MCF 10A (cell line): ENCODE measurements at regions not wholly inside any gene's neighbourhood (a gene's known extent, or its start where the extent isn't known, plus 50 kb on each side); places are given as distances from the start of the nearest gene placed in this dataset.
"Not testable (repeated sequence)": the region's sequence is repeated elsewhere in the genome, so short reads cannot be mapped to it uniquely, and the experiment has no call there.

Experiments used
- BruUV-seq: library from RNA; stranded (reverse); fragments of 400-500 nt; replicated peaks from 2 replicates; lab custom pipeline; 2021; lab: Mats Ljungman, UMichigan
- CTCF ChIA-PET: fragments of 300-600 bp; sonication (Branson Sonifier 250); formaldehyde crosslinking; extraction: SDS; loops from one replicate; lab custom pipeline; 2021; ENCODE audit warnings: antibody characterized with exemption, inconsistent platforms; lab: Yijun Ruan, JAX
- POLR2A ChIA-PET: fragments of 300-600, 350-650 bp; sonication (Branson Sonifier 250); formaldehyde crosslinking; extraction: SDS; loops from one replicate; lab custom pipeline; 2020; ENCODE audit warnings: antibody characterized with exemption, inconsistent platforms; lab: Yijun Ruan, JAX
- DNase-seq: peaks from one replicate; pipeline ENCODE4 v3.0.0-alpha.2; 2018; ENCODE audit not compliant: unreplicated experiment
- H3K27ac Mint-ChIP-seq: one replicate; pipeline ENCODE4 v1.8.0; 2022; ENCODE audit warnings: mild to moderate bottlenecking, low read depth, mixed read lengths; ENCODE audit not compliant: unreplicated experiment
- H3K27me3 Mint-ChIP-seq: one replicate; pipeline ENCODE4 v1.8.0; 2022; ENCODE audit warnings: mixed read lengths; ENCODE audit not compliant: insufficient read depth, unreplicated experiment
- H3K36me3 Mint-ChIP-seq: one replicate; pipeline ENCODE4 v1.8.0; 2022; ENCODE audit warnings: mild to moderate bottlenecking, moderate library complexity, mixed read lengths; ENCODE audit not compliant: insufficient read depth, unreplicated experiment
- H3K4me1 Mint-ChIP-seq: one replicate; pipeline ENCODE4 v1.8.0; 2022; ENCODE audit warnings: mixed read lengths; ENCODE audit not compliant: insufficient read depth, unreplicated experiment
- H3K4me3 Mint-ChIP-seq: one replicate; pipeline ENCODE4 v1.8.0; 2022; ENCODE audit warnings: mild to moderate bottlenecking, moderate library complexity, mixed read lengths; ENCODE audit not compliant: unreplicated experiment
- H3K9me3 Mint-ChIP-seq: one replicate; pipeline ENCODE4 v1.8.0; 2022; ENCODE audit warnings: mixed read lengths; ENCODE audit not compliant: unreplicated experiment
- intact Hi-C: fragments of 100-400 bp; cut with micrococcal nuclease; formaldehyde crosslinking; loops from 2 replicates; pipeline ENCODE4 v1.14.1; 2022

GRCh38 chr1:146278758-146279157 lies 49.9 kb upstream of the NOTCH2NLA start:
- BruUV-seq, H3K9me3 Mint-ChIP-seq, POLR2A ChIA-PET, H3K4me1 Mint-ChIP-seq, H3K27me3 Mint-ChIP-seq, H3K27ac Mint-ChIP-seq, CTCF ChIA-PET, intact Hi-C loops, DNase-seq, H3K4me3 Mint-ChIP-seq, H3K36me3 Mint-ChIP-seq: not testable (repeated sequence)
